ENCODE measurements at regions not wholly inside any gene's neighbourhood (a gene's known extent, or its start where the extent isn't known, plus 50 kb on each side); places are given as distances from the start of the nearest gene placed in this dataset.

DNA sequence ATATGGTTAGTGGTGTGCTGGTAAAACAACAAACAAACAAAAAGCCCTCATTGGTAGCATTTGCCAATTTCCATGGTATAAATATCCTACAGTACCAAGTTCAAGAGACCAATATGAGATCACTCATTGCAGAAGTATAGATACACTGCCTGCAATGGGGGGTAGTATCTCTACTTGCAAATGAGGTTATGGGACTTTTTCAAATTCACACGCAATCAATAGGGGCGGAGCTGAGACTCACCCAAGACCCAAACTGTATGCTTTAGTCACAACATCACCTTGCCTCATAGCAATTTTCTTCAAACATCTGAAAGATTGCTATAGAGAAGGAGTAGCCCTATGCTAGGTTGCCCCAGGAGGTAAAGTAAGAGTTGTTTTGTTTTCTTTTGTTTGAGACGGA lies 93.7 kb downstream of the VCPKMT start:
- H3K4me1 ChIP-seq (replicated peaks in 1 of 4; ENCODE audit: control insufficient read depth in 3 of 4, insufficient read depth in 4 of 4, low read length in 3 of 4), result no peaks in the 10 kb centered on the region
- CTCF ChIA-PET (ENCODE audit: partially characterized antibody), result no interaction called here
- no peaks in the 10 kb centered on the region for H4K20me1 ChIP-seq (replicated peaks in 1 of 2; ENCODE audit: control insufficient read depth in 1 of 2, insufficient read depth in 2 of 2, low read length in 2 of 2)
- no peaks in the 10 kb centered on the region for H3K79me1 ChIP-seq (ENCODE audit: low read depth, low read length)
- no peak overlapping the region for H3K9ac ChIP-seq (replicated peaks in 1 of 4; ENCODE audit: extremely low read depth in 1 of 4, low read depth in 3 of 4, low read length in 3 of 4)
- TF ChIP-seq ZNF274 (IDR thresholded peaks at IDR 0.05; ENCODE audit: borderline replicate concordance, extremely low read depth, low read length), result no peak
- no peak for TF ChIP-seq NANOG (IDR thresholded peaks at IDR 0.05; ENCODE audit: insufficient read depth, low read depth, low read length, poor library complexity, severe bottlenecking)
- TF ChIP-seq CBX8 (IDR thresholded peaks at IDR 0.05; ENCODE audit: borderline replicate concordance, low read depth, low read length), result no peak
- no peak for TF ChIP-seq CHD1 (IDR thresholded peaks at IDR 0.05; ENCODE audit: low read depth, low read length)
- no peak for TF ChIP-seq KDM5A (IDR thresholded peaks at IDR 0.05; ENCODE audit: low read length)
- TF ChIP-seq, protein P1, sequence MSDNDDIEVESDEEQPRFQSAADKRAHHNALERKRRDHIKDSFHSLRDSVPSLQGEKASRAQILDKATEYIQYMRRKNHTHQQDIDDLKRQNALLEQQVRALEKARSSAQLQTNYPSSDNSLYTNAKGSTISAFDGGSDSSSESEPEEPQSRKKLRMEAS (IDR thresholded peaks at IDR 0.05), result no peak
- TF ChIP-seq CREB1 (IDR thresholded peaks at IDR 0.05), result no peak
- no peak for TF ChIP-seq CHD2 (IDR thresholded peaks at IDR 0.05; ENCODE audit: low read length)
- TF ChIP-seq HDAC2 (IDR thresholded peaks at IDR 0.05; ENCODE audit: borderline replicate concordance in 1 of 2, low read depth in 2 of 2, low read length in 2 of 2), result no peak
- no peak for TF ChIP-seq GABPA (IDR thresholded peaks at IDR 0.05; ENCODE audit: borderline replicate concordance, insufficient read depth, low read length)
- no peak for TF ChIP-seq SRF (IDR thresholded peaks at IDR 0.05; ENCODE audit: low read depth, low read length)
- peaks cover 3 to 4% of the 10 kb centered on the region in 2 experiments; a peak in 2 of 4 replicates for H3K9me3 ChIP-seq (ENCODE audit: insufficient read depth in 2 of 2, low read depth in 1 of 2, low read length in 1 of 2)
- no peak overlapping the region for H3K4ac ChIP-seq (replicated peaks; ENCODE audit: insufficient read length, low read depth, low read length)
- H4K5ac ChIP-seq (ENCODE audit: insufficient read length, low read depth, low read length), result no peak overlapping the region
- H4K91ac ChIP-seq (replicated peaks; ENCODE audit: insufficient read length, low read length), result no peak overlapping the region
- H2BK20ac ChIP-seq (ENCODE audit: low read length), result no peak overlapping the region
- no peak overlapping the region for H3K4me2 ChIP-seq (ENCODE audit: insufficient read depth in 1 of 2, low read depth in 2 of 2, low read length in 2 of 2)
- H3K27me3 ChIP-seq (replicated peaks in 1 of 4; ENCODE audit: control insufficient read depth in 3 of 4, extremely low read depth in 1 of 4, insufficient read depth in 3 of 4, low read length in 3 of 4), result no peaks in the 10 kb centered on the region; a peak in 1 of 7 replicates
- H2BK15ac ChIP-seq (ENCODE audit: low read length), result no peak overlapping the region
- H2BK5ac ChIP-seq (ENCODE audit: low read depth, low read length), result no peak overlapping the region
- no peak overlapping the region for H3K14ac ChIP-seq (ENCODE audit: insufficient read length)
- no peak overlapping the region for H4K8ac ChIP-seq (ENCODE audit: extremely low read depth, insufficient read depth, low read length)
- no peak overlapping the region for H2BK12ac ChIP-seq (ENCODE audit: low read depth, low read length)
- no peaks in the 10 kb centered on the region; the same call in 1 of the 2 replicates for H3K23me2 ChIP-seq (ENCODE audit: low read depth, low read length)
- 92% methylated on average over 3 of the region's 3 CpGs; no CpG with 5 or more reads in 1 of the 2 experiments for WGBS, 2 experiments (ENCODE audit: extremely low coverage in 1 of 2, insufficient coverage in 1 of 2, insufficient read length in 1 of 2, insufficient replicate concordance in 2 of 2, low coverage in 1 of 2, low lambda C conversion rate in 2 of 2, missing lambda C conversion rate in 1 of 2)
- DNase-seq (ENCODE audit: low read depth in 1 of 2, low spot score in 2 of 2) (no peak), FAIRE-seq (no peak)
- H3K4me3 ChIP-seq (ENCODE audit: extremely low read depth in 1 of 4, insufficient read depth in 2 of 4, low read depth in 3 of 4, low read length in 4 of 4), result no peak overlapping the region
- H3K23ac ChIP-seq (ENCODE audit: insufficient read length), result no peak overlapping the region
- H3K36me3 ChIP-seq (ENCODE audit: control insufficient read depth in 2 of 4, insufficient read depth in 4 of 4, low read length in 3 of 4), result no peaks in the 10 kb centered on the region
- H2AK5ac ChIP-seq (ENCODE audit: low read depth, low read length), result no peak overlapping the region
- POLR2A ChIA-PET (ENCODE audit: partially characterized antibody), result no interaction called here
- no peak overlapping the region for H3K56ac ChIP-seq (replicated peaks; ENCODE audit: insufficient read length, low read depth, low read length)
- H3K27ac ChIP-seq (ENCODE audit: low read depth, low read length), result no peak overlapping the region
- H3K79me2 ChIP-seq (ENCODE audit: control insufficient read depth in 1 of 2, insufficient read depth in 2 of 2, low read length in 2 of 2), result no peaks in the 10 kb centered on the region
- no peak overlapping the region for H2BK120ac ChIP-seq (replicated peaks; ENCODE audit: low read depth, low read length)
- no peak overlapping the region for H3K18ac ChIP-seq (ENCODE audit: extremely low read depth, low read length)
- no peak overlapping the region for H2AFZ ChIP-seq (ENCODE audit: low read length)

All from H1 (cell line).